Uterus (tissue), 2 donors: ENCODE measurements at regions not wholly inside any gene's neighbourhood (a gene's known extent, or its start where the extent isn't known, plus 50 kb on each side); places are given as distances from the start of the nearest gene placed in this dataset.

Experiments
- CTCF ChIP-seq, 4 experiments: fragments of 200-600 bp in 2 of 4; fragments of 450-650 bp in 2 of 4; sonication (generic) in 2 of 4; IDR thresholded peaks; one replicate each; pipeline ENCODE4 v1.5.1; 2016 to 2019; ENCODE audit warnings: antibody characterized with exemption in 4 of 4, mild to moderate bottlenecking in 2 of 4, moderate library complexity in 1 of 4
- POLR2A ChIP-seq, 2 donors: fragments of 450-650 bp; IDR thresholded peaks; one replicate each; pipeline ENCODE4 v1.6.1; 2016; ENCODE audit warnings: antibody characterized with exemption in 2 of 2, mild to moderate bottlenecking in 1 of 2, moderate library complexity in 1 of 2

- no peak for TF ChIP-seq POLR2A (IDR thresholded peaks at IDR 0.05)
- no peak for TF ChIP-seq CTCF (IDR thresholded peaks at IDR 0.05)
These were observed 146.9 kb downstream of the C16orf95 start for GRCh38 chr16:87170310-87170709.
